Body of pancreas (tissue), 4 donors: ENCODE measurements at regions not wholly inside any gene's neighbourhood (a gene's known extent, or its start where the extent isn't known, plus 50 kb on each side); places are given as distances from the start of the nearest gene placed in this dataset.
A peak's percentile ranks its signal among the peaks of the same experiment; 100 is the strongest.

Source experiments
- ATAC-seq: fragments of 150-250 bp; one replicate; pipeline ENCODE4 v1.9.1; 2016
- DNase-seq, 4 donors: peaks; one replicate each; pipeline ENCODE4 v3.0.0-alpha.2; 2019
- H3K27ac ChIP-seq, 4 donors: fragments of 200-600 bp; sonication (generic); 1 replicate in 3 of 4; 2 replicates in 1 of 4; pipeline versions ENCODE4 v1.5.1 to v1.6.1; 2016 to 2019; ENCODE audit warnings: mild to moderate bottlenecking in 1 of 4, mixed read lengths in 1 of 4, moderate library complexity in 1 of 4
- H3K27me3 ChIP-seq, 2 donors: fragments of 200-600 bp; sonication (generic); one replicate each; pipeline ENCODE4 v1.6.0; 2016; ENCODE audit warnings: mild to moderate bottlenecking in 1 of 2
- H3K36me3 ChIP-seq, 2 donors: fragments of 200-600 bp; sonication (generic); replicated peaks in 1 of 2; 2 replicates each; pipeline ENCODE4 v1.5.1; 2016; ENCODE audit warnings: low read depth in 2 of 2; ENCODE audit not compliant: insufficient read depth in 1 of 2
- H3K4me1 ChIP-seq: fragments of 200-600 bp; sonication (generic); one replicate; pipeline ENCODE4 v1.6.0; 2016
- H3K4me3 ChIP-seq, 2 donors: fragments of 200-600 bp; sonication (generic); 1 replicate in 1 of 2; 2 replicates in 1 of 2; pipeline ENCODE4 v1.5.1; 2016 to 2019
- H3K9me3 ChIP-seq, 3 donors: fragments of 200-600 bp; sonication (generic); 1 replicate in 2 of 3; 2 replicates in 1 of 3; pipeline ENCODE4 v1.5.1; 2016
- CTCF ChIP-seq, 7 experiments: fragments of 450-650 bp in 4 of 7; fragments of 200-600 bp in 3 of 7; sonication (generic) in 3 of 7; IDR thresholded peaks; one replicate each; pipeline ENCODE4 v1.5.1; 2016 to 2019; ENCODE audit warnings: antibody characterized with exemption in 7 of 7
- POLR2A ChIP-seq, 3 donors: fragments of 450-650 bp; IDR thresholded peaks; one replicate each; pipeline ENCODE4 v1.6.1; 2016; ENCODE audit warnings: antibody characterized with exemption in 3 of 3, mild to moderate bottlenecking in 2 of 3
- WGBS, 2 donors: methylation state at CpG; one replicate each; pipeline ENCODE4 v1.1.5; 2017; 5-methylcytosine and 5-hydroxymethylcytosine counted together
- intact Hi-C: fragments of 100-400 bp; cut with DNase I; formaldehyde crosslinking; loops from one replicate; pipeline ENCODE4 v1.15.1; 2023

- intact Hi-C loops = no loop called here
- no peak overlapping the region for H3K4me3 ChIP-seq
- H3K4me1 ChIP-seq = no peaks in the 10 kb centered on the region
- H3K27ac ChIP-seq = no peak overlapping the region
- no peaks in the 10 kb centered on the region for H3K27me3 ChIP-seq
- TF ChIP-seq CTCF (IDR thresholded peaks at IDR 0.05) (no peak), POLR2A (IDR thresholded peaks at IDR 0.05) (no peak)
- no peak for ATAC-seq
- 43 to 60% methylated on average over 1 of the region's 1 CpG for WGBS, 2 donors
- DNase-seq = no peak
- no peaks in the 10 kb centered on the region for H3K36me3 ChIP-seq
- no peaks in the 10 kb centered on the region for H3K9me3 ChIP-seq
Measured at GRCh38 chr14:82854901-82855300, 1321.2 kb upstream of the SEL1L start.

GRCh38 chr14:82855912-82856391 is 1322.3 kb upstream of the SEL1L start:
- H3K4me1 ChIP-seq = no peaks in the 10 kb centered on the region
- H3K27me3 ChIP-seq = no peaks in the 10 kb centered on the region
- H3K27ac ChIP-seq = no peak overlapping the region
- DNase-seq (no peak), ATAC-seq (no peak)
- no peak overlapping the region for H3K4me3 ChIP-seq
- no peaks in the 10 kb centered on the region for H3K9me3 ChIP-seq
- TF ChIP-seq CTCF (IDR thresholded peaks at IDR 0.05) (peak in 6 of 7 experiments; percentile 31 to 55 (median 40)), POLR2A (IDR thresholded peaks at IDR 0.05) (no peak)
- WGBS, 2 donors = 13 to 25% methylated on average over 3 of the region's 3 CpGs
- intact Hi-C loops = no loop called here
- no peaks in the 10 kb centered on the region for H3K36me3 ChIP-seq

- Histone ChIP-seq H3K9me3 (peaks cover 0 to 4% (median 0%) of the 10 kb centered on the region in 3 donors), H3K4me3 (no peak overlapping the region), H3K27me3 (no peaks in the 10 kb centered on the region), H3K27ac (no peak overlapping the region), H3K4me1 (no peaks in the 10 kb centered on the region), H3K36me3 (no peaks in the 10 kb centered on the region)
- intact Hi-C loops = no loop called here
- TF ChIP-seq POLR2A (IDR thresholded peaks at IDR 0.05) = no peak
- TF ChIP-seq CTCF (IDR thresholded peaks at IDR 0.05) = no peak
- 78 to 81% methylated on average over 5 of the region's 5 CpGs for WGBS, 2 donors
- no peak for DNase-seq
- ATAC-seq = no peak
Measured at GRCh38 chr14:82861313-82861712, 1327.7 kb upstream of the SEL1L start.

GRCh38 chr14:82872494-82872893 is 1338.8 kb upstream of the SEL1L start:
- TF ChIP-seq CTCF (IDR thresholded peaks at IDR 0.05) = peak in 4 of 7 experiments; percentile 4 to 30 (median 19)
- TF ChIP-seq POLR2A (IDR thresholded peaks at IDR 0.05) = no peak
- H3K27me3 ChIP-seq = no peaks in the 10 kb centered on the region
- H3K4me3 ChIP-seq = no peak overlapping the region
- no peak for ATAC-seq
- H3K27ac ChIP-seq = no peak overlapping the region
- no peaks in the 10 kb centered on the region for H3K9me3 ChIP-seq
- no peaks in the 10 kb centered on the region for H3K36me3 ChIP-seq
- H3K4me1 ChIP-seq = no peaks in the 10 kb centered on the region
- intact Hi-C loops = no loop called here
- DNase-seq = peak in 2 of 4 donors; percentile 12 to 33
- WGBS, 2 donors = 48 to 49% methylated on average over 6 to 8 of the region's 8 CpGs

GRCh38 chr14:82878951-82879350 is 1345.3 kb upstream of the SEL1L start:
- no peak for TF ChIP-seq CTCF (IDR thresholded peaks at IDR 0.05)
- TF ChIP-seq POLR2A (IDR thresholded peaks at IDR 0.05) = no peak
- no peaks in the 10 kb centered on the region for H3K36me3 ChIP-seq
- H3K27me3 ChIP-seq = no peaks in the 10 kb centered on the region
- no peaks in the 10 kb centered on the region for H3K4me1 ChIP-seq
- WGBS, 2 donors = 74 to 83% methylated on average over 3 of the region's 3 CpGs
- no peak for ATAC-seq
- H3K27ac ChIP-seq = no peak overlapping the region
- H3K9me3 ChIP-seq = no peaks in the 10 kb centered on the region
- DNase-seq = no peak
- H3K4me3 ChIP-seq = no peak overlapping the region
- intact Hi-C loops = no loop called here
